ENCODE measurements at regions not wholly inside any gene's neighbourhood (a gene's known extent, or its start where the extent isn't known, plus 50 kb on each side); places are given as distances from the start of the nearest gene placed in this dataset.

DNA sequence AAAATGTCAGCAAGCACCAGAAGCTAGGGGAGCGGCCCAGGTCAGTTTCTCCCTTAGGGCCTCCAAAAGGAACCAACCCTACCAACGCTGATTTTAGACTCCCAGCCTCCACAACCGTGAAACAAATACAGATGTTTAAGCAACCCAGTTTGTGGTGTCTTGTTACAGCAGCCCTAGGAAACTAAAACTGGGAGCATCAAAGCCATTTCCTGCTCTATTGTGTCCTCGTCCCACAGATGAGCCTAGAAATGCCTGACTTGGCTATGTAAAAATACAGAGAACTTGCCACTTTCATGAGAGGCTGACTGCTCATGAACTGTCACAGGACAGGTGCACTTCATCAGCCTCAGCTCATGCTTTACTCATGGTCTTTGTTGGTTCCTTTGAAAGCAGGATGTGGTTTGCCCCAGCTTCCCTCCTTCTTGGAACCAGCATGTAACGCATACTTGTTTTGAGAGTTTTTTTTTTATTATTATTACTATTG is 97.6 kb upstream of the SLC39A10 start:
- Histone ChIP-seq H3K4me3 (ENCODE audit: low read depth, low read length, poor library complexity, severe bottlenecking) (peak overlapping the region; percentile 38), H3K79me2 (ENCODE audit: insufficient read depth, low read depth, low read length) (no peaks in the 10 kb centered on the region), H3K36me3 (ENCODE audit: insufficient read depth, low read length) (no peaks in the 10 kb centered on the region), H2AFZ (ENCODE audit: low read length) (no peak overlapping the region; the same call in 1 of the 2 replicates), H3K9me2 (ENCODE audit: insufficient read depth, low read length) (no peaks in the 10 kb centered on the region), H3K4me1 (ENCODE audit: insufficient read depth, low read length, poor library complexity, severe bottlenecking) (peaks cover 68% of the 10 kb centered on the region), H3K4me2 (ENCODE audit: low read length) (peak overlapping the region; percentile 85), H3K27ac (ENCODE audit: low read depth, low read length, poor library complexity, severe bottlenecking) (peak overlapping the region; percentile 95), H3K9me3 (ENCODE audit: low read length) (no peaks in the 10 kb centered on the region), H4K20me1 (ENCODE audit: insufficient read depth, low read length) (no peaks in the 10 kb centered on the region)
- intact Hi-C loops (cut with micrococcal nuclease; ENCODE audit: unreplicated experiment) = loop anchor here (1.0 to 2.0 kb wide), 3 partner anchors 21 to 101 kb away; no protein-coding TSS in a partner anchor
- POLR2A ChIA-PET = interaction anchor here (0.6 to 1.6 kb wide), 14 partner anchors 11 to 598 kb away, joined by 3 to 7 read pairs (median 4); partner anchors contain the start of gene SLC39A10
- TF ChIP-seq EZH2phosphoT487 (IDR thresholded peaks at IDR 0.05; ENCODE audit: borderline replicate concordance, low read depth, low read length) = no peak
- no peak for TF ChIP-seq CTCF (conservative IDR thresholded peaks at IDR 0.05; ENCODE audit: low read length)
- BruUV-seq (replicated peaks) = no TSS peak
- peak; percentile 97 for DNase-seq (ENCODE audit: low spot score)
- CTCF ChIA-PET (ENCODE audit: unreplicated experiment) = interaction anchor here (0.5 to 1.1 kb wide), 2 partner anchors 72 to 97 kb away, joined by 3 to 6 read pairs; partner anchors contain the start of gene SLC39A10

- peak overlapping the region; percentile 3; the same call in 1 of the 2 replicates for H2AFZ ChIP-seq (ENCODE audit: low read length)
- no peak overlapping the region for H3K4me2 ChIP-seq (ENCODE audit: low read length)
- H3K9me3 ChIP-seq (ENCODE audit: low read length) = no peaks in the 10 kb centered on the region
- no peaks in the 10 kb centered on the region for H3K9me2 ChIP-seq (ENCODE audit: insufficient read depth, low read length)
- no peaks in the 10 kb centered on the region for H3K36me3 ChIP-seq (ENCODE audit: insufficient read depth, low read length)
- CTCF ChIA-PET (ENCODE audit: unreplicated experiment) = no interaction called here
- BruUV-seq (replicated peaks) = no TSS peak
- no peaks in the 10 kb centered on the region for H3K79me2 ChIP-seq (ENCODE audit: insufficient read depth, low read depth, low read length)
- H3K4me3 ChIP-seq (ENCODE audit: low read depth, low read length, poor library complexity, severe bottlenecking) = no peak overlapping the region
- intact Hi-C loops (cut with micrococcal nuclease; ENCODE audit: unreplicated experiment) = no loop called here
- H4K20me1 ChIP-seq (ENCODE audit: insufficient read depth, low read length) = no peaks in the 10 kb centered on the region
- H3K27ac ChIP-seq (ENCODE audit: low read depth, low read length, poor library complexity, severe bottlenecking) = no peak overlapping the region
- POLR2A ChIA-PET = interaction anchor here (0.5 to 2.0 kb wide), 7 partner anchors 12 to 101 kb away, joined by 3 to 7 read pairs (median 4); partner anchors contain the start of gene SLC39A10
- TF ChIP-seq CTCF (conservative IDR thresholded peaks at IDR 0.05; ENCODE audit: low read length) (no peak), EZH2phosphoT487 (IDR thresholded peaks at IDR 0.05; ENCODE audit: borderline replicate concordance, low read depth, low read length) (no peak)
- peaks cover 35% of the 10 kb centered on the region for H3K4me1 ChIP-seq (ENCODE audit: insufficient read depth, low read length, poor library complexity, severe bottlenecking)
- no peak for DNase-seq (ENCODE audit: low spot score)
These were observed 101.1 kb upstream of the SLC39A10 start for GRCh38 chr2:195555971-195556370.

DNA sequence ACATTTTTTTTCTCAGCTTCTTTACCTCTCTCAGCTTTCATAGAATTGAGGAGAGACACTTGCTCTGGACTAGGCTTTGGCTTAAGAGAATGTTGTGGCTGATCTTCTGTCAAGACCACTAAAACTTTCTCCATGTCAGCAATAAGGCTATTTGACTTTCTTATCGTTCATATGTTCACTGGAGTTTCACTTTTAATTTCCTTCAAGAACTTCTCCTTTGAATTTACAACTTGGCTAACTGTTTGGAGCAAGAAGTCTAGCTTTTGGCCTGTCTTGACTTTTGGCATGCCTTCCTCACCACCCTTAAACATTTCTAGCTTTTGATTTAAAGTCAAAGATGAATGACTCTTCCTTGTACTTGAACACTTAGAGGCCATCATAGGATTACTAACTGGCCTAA is 104.4 kb upstream of the SLC39A10 start:
- H3K36me3 ChIP-seq (ENCODE audit: insufficient read depth, low read length) = no peaks in the 10 kb centered on the region
- TF ChIP-seq EZH2phosphoT487 (IDR thresholded peaks at IDR 0.05; ENCODE audit: borderline replicate concordance, low read depth, low read length) (no peak), CTCF (conservative IDR thresholded peaks at IDR 0.05; ENCODE audit: low read length) (no peak)
- H3K9me2 ChIP-seq (ENCODE audit: insufficient read depth, low read length) = no peaks in the 10 kb centered on the region
- H3K9me3 ChIP-seq (ENCODE audit: low read length) = no peaks in the 10 kb centered on the region
- H3K4me3 ChIP-seq (ENCODE audit: low read depth, low read length, poor library complexity, severe bottlenecking) = no peak overlapping the region
- no peak overlapping the region for H3K27ac ChIP-seq (ENCODE audit: low read depth, low read length, poor library complexity, severe bottlenecking)
- BruUV-seq (replicated peaks) = no TSS peak
- H3K4me1 ChIP-seq (ENCODE audit: insufficient read depth, low read length, poor library complexity, severe bottlenecking) = peaks cover 4% of the 10 kb centered on the region
- POLR2A ChIA-PET = interaction anchor here (0.5 to 2.3 kb wide), 8 partner anchors 8 to 132 kb away, joined by 3 to 8 read pairs (median 4); no protein-coding TSS in a partner anchor
- CTCF ChIA-PET (ENCODE audit: unreplicated experiment) = interaction anchor here (1.2 kb wide), 1 partner anchor 9 kb away, joined by 4 read pairs; no protein-coding TSS in a partner anchor
- no peak overlapping the region for H3K4me2 ChIP-seq (ENCODE audit: low read length)
- H4K20me1 ChIP-seq (ENCODE audit: insufficient read depth, low read length) = no peaks in the 10 kb centered on the region
- DNase-seq (ENCODE audit: low spot score) = no peak
- H2AFZ ChIP-seq (ENCODE audit: low read length) = no peak overlapping the region
- intact Hi-C loops (cut with micrococcal nuclease; ENCODE audit: unreplicated experiment) = no loop called here
- no peaks in the 10 kb centered on the region for H3K79me2 ChIP-seq (ENCODE audit: insufficient read depth, low read depth, low read length)
